Fibroblast of villous mesenchyme (primary cell): ENCODE measurements at regions not wholly inside any gene's neighbourhood (a gene's known extent, or its start where the extent isn't known, plus 50 kb on each side); places are given as distances from the start of the nearest gene placed in this dataset.

Source experiments
- DNase-seq: peaks from one replicate; pipeline ENCODE4 v3.0.0-alpha.2; 2010; ENCODE audit warnings: low read depth
- H3K4me3 ChIP-seq: 2 replicates; pipeline ENCODE4 v1.5.1; 2011; ENCODE audit warnings: low read depth, mild to moderate bottlenecking, low read length
- CTCF ChIP-seq: IDR thresholded peaks from 2 replicates; pipeline ENCODE4 v1.5.1; 2012; ENCODE audit warnings: low read depth, mild to moderate bottlenecking, low read length; ENCODE audit not compliant: insufficient read depth

GRCh38 chr3:154943981-154944380, 136.1 kb upstream of the MME start:
- DNase-seq = no peak
- no peak overlapping the region for H3K4me3 ChIP-seq
- TF ChIP-seq CTCF = no peak

GRCh38 chr3:154942827-154943226, 137.3 kb upstream of the MME start:
- DNase-seq = no peak
- H3K4me3 ChIP-seq = no peak overlapping the region
- no peak for TF ChIP-seq CTCF

- DNase-seq = no peak
- no peak overlapping the region for H3K4me3 ChIP-seq
- TF ChIP-seq CTCF = no peak
Measured at GRCh38 chr3:154936196-154936595, 143.9 kb upstream of the MME start.

GRCh38 chr3:154933581-154933980, 146.5 kb upstream of the MME start:
- no peak overlapping the region for H3K4me3 ChIP-seq
- DNase-seq = no peak
- TF ChIP-seq CTCF = no peak

- DNase-seq = no peak
- TF ChIP-seq CTCF = no peak
- H3K4me3 ChIP-seq = no peak overlapping the region
Measured at GRCh38 chr3:154932633-154933032, 147.5 kb upstream of the MME start.

- peak; percentile 79 for DNase-seq
- H3K4me3 ChIP-seq = no peak overlapping the region
- no peak for TF ChIP-seq CTCF
Measured at GRCh38 chr3:154931484-154931883, 148.6 kb upstream of the MME start.

- TF ChIP-seq CTCF = no peak
- H3K4me3 ChIP-seq = no peak overlapping the region
- no peak for DNase-seq
Measured at GRCh38 chr3:154926721-154927120, 153.4 kb upstream of the MME start.
